Lower lobe of right lung (tissue), 2 donors: ENCODE measurements at regions not wholly inside any gene's neighbourhood (a gene's known extent, or its start where the extent isn't known, plus 50 kb on each side); places are given as distances from the start of the nearest gene placed in this dataset.
"Not testable (repeated sequence)": the region's sequence is repeated elsewhere in the genome, so short reads cannot be mapped to it uniquely, and the experiment has no call there.

Experiments
- ATAC-seq, 2 donors: fragments of 200-7000 bp; cut with Tn5 transposase; one replicate each; pipeline ENCODE4 v1.9.1; 2020 to 2022; ENCODE audit warnings: mild to moderate bottlenecking in 2 of 2, moderate library complexity in 2 of 2
- DNase-seq: peaks from one replicate; pipeline ENCODE4 v3.0.0-alpha.2; 2020
- H3K27ac ChIP-seq: fragments of 200-600 bp; one replicate; pipeline ENCODE4 v1.8.0; 2022
- H3K27me3 ChIP-seq: fragments of 200-600 bp; one replicate; pipeline ENCODE4 v1.8.0; 2022; ENCODE audit warnings: low read depth
- H3K36me3 ChIP-seq: fragments of 200-600 bp; one replicate; pipeline ENCODE4 v1.8.0; 2022; ENCODE audit warnings: mild to moderate bottlenecking
- H3K4me1 ChIP-seq: fragments of 200-600 bp; one replicate; pipeline ENCODE4 v1.8.0; 2022
- H3K4me3 ChIP-seq: fragments of 200-600 bp; one replicate; pipeline ENCODE4 v1.8.0; 2022; ENCODE audit warnings: mild to moderate bottlenecking
- H3K9me3 ChIP-seq: fragments of 200-600 bp; one replicate; pipeline ENCODE4 v1.8.0; 2022
- CTCF ChIP-seq: fragments of 200-600 bp; IDR thresholded peaks from one replicate; pipeline ENCODE4 v1.8.0; 2022; ENCODE audit warnings: antibody characterized with exemption, mild to moderate bottlenecking
- intact Hi-C: fragments of 100-400 bp; cut with DNase I; formaldehyde crosslinking; loops from one replicate; pipeline ENCODE4 v1.11.0; 2022
- donor health status: DM: no; HTN: yes; CAD: no; lungs with severe emphysema.

GRCh38 chr11:130675917-130676316, 227.5 kb downstream of the ADAMTS15 start:
- intact Hi-C loops: no loop called here
- Histone ChIP-seq H3K4me3 (no peak overlapping the region), H3K9me3 (peaks cover 14% of the 10 kb centered on the region), H3K36me3 (no peaks in the 10 kb centered on the region), H3K27ac (peak overlapping the region; percentile 61), H3K4me1 (peaks cover 4% of the 10 kb centered on the region), H3K27me3 (no peaks in the 10 kb centered on the region)
- DNase-seq (no peak), ATAC-seq (no peak)
- TF ChIP-seq CTCF: no peak

DNA sequence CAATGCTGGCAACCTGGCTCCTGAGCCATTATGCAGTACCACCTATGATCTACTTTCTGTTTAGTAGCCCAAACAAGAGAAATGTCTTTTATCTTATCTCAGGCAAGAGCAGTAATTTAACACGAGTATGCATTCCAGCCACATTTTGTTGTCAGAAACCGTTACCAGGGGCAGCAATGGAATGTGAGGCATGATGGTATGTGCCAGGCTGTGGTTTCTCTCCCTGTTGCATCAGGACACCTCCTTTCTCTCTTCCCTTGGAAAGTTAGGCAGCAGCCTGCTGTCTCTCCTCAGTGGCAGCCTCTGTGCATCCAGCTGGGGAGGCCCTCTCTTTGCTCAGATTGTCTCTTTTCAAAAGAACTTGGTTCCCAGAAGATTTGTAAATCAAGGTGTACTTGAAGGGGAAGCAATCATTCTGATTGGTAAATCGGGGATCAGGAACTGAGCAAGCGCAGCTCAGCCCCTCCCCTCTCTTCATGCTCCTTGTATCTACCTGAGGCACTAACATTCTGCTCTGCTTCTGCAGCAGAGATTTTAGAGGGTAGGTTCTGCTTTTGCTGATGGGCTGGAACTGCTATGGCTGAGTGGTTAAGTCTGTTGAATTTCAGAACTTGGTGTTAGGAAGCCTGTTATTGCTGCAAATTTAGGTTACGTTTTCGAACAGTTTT, 229.2 kb downstream of the ADAMTS15 start:
- Histone ChIP-seq H3K27ac (peak overlapping the region; percentile 61), H3K4me3 (no peak overlapping the region), H3K9me3 (peaks cover 14% of the 10 kb centered on the region), H3K27me3 (no peaks in the 10 kb centered on the region), H3K4me1 (peaks cover 4% of the 10 kb centered on the region), H3K36me3 (no peaks in the 10 kb centered on the region)
- peak; percentile 68 to 76 for ATAC-seq
- intact Hi-C loops: no loop called here
- TF ChIP-seq CTCF: no peak
- no peak for DNase-seq

DNA sequence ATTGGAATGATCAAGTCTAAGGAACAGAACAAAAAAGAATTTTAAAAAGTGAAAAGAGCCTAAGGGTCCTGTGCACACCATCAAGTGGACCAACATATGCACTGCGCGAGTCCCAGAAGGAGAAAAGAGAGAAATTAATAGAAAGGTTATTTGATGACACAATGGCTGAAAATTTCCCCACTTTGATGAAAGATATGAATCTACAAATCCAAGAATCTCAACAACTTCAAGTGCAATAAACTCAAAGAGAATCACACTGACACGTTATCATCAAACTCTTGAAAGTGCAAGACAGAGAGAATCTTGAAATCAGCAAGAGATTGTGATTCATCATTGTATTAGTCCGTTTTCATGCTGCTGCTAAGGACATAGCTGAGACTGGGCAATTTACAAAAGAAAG, 230.8 kb downstream of the ADAMTS15 start:
- no peaks in the 10 kb centered on the region for H3K36me3 ChIP-seq
- intact Hi-C loops: no loop called here
- DNase-seq: no peak
- no peak for ATAC-seq
- no peak overlapping the region for H3K4me3 ChIP-seq
- no peaks in the 10 kb centered on the region for H3K27me3 ChIP-seq
- H3K4me1 ChIP-seq: peaks cover 4% of the 10 kb centered on the region
- TF ChIP-seq CTCF: no peak
- H3K9me3 ChIP-seq: peaks cover 14% of the 10 kb centered on the region
- H3K27ac ChIP-seq: no peak overlapping the region

DNA sequence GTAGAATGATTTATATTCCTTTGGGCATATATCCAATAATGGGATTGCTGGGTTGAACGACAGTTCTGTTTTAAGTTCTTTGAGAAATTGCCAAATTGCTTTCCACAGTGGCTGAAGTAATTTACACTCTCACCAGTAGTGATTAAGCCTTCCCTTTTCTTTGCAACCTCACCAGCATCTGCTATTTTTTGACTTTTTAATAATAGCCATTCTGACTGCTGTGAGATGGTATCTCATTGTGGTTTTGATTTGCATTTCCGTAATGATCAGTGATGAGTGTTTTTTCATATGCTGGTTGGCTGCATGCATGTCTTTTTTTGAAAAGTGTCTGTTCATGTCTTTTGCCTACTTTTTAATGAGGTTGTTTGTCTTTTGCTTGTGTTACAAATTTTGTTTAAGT, 233.8 kb downstream of the SNX19 start:
- ATAC-seq, intact Hi-C loops: not testable (repeated sequence)

DNA sequence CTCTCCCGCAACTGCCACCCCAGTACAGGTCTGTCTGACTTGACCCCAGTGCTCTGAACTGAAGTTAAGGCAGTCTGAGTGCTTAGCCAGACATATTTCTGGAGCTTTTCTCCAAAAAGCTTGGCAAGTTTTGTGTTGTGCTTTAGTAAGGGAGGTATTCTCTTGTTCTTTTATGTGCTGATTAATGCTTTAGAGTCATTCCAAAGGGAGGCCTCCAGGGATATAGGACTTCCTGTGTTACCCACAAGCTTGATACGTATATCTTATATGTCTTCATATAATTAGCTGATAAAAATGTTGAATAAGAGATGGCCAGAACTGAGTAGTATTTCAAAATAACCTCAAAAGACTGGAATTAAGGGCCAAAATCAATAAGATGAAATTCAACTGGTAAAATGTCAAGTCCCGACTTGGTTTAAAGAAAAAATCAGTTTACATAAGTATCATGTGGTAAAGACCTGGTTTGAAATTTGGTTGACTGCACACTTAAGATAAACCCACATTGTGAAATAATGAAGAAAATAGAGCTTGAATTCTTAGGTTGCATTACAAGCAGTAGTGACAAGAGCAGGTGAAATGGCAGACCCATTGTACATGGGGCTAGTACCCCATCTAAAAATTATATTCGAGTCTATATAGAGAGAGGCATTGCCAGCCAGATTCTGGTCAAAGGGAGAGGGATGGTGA, 226.9 kb downstream of the SNX19 start:
- DNase-seq (no peak), ATAC-seq (no peak)
- intact Hi-C loops: no loop called here
- TF ChIP-seq CTCF: no peak
- no peaks in the 10 kb centered on the region for H3K27me3 ChIP-seq
- no peaks in the 10 kb centered on the region for H3K9me3 ChIP-seq
- H3K27ac ChIP-seq: no peak overlapping the region
- H3K4me1 ChIP-seq: no peaks in the 10 kb centered on the region
- no peak overlapping the region for H3K4me3 ChIP-seq
- no peaks in the 10 kb centered on the region for H3K36me3 ChIP-seq

More for the DNA sequence above, 233.8 kb downstream of the SNX19 start:
- DNase-seq, H3K4me3 ChIP-seq, H3K4me1 ChIP-seq, H3K27ac ChIP-seq, H3K27me3 ChIP-seq, H3K36me3 ChIP-seq: not testable (repeated sequence)
- H3K9me3 ChIP-seq: peaks cover 14% of the 10 kb centered on the region

GRCh38 chr11:130691581-130691980, 224.7 kb downstream of the SNX19 start:
- no peaks in the 10 kb centered on the region for H3K27me3 ChIP-seq
- no peak for TF ChIP-seq CTCF
- H3K36me3 ChIP-seq: no peaks in the 10 kb centered on the region
- H3K27ac ChIP-seq: no peak overlapping the region
- no peak for ATAC-seq
- no peaks in the 10 kb centered on the region for H3K9me3 ChIP-seq
- no peak for DNase-seq
- H3K4me1 ChIP-seq: no peaks in the 10 kb centered on the region
- intact Hi-C loops: no loop called here
- H3K4me3 ChIP-seq: no peak overlapping the region
